GM18909 (cell line): ENCODE measurements at regions not wholly inside any gene's neighbourhood (a gene's known extent, or its start where the extent isn't known, plus 50 kb on each side); places are given as distances from the start of the nearest gene placed in this dataset.
A peak's percentile ranks its signal among the peaks of the same experiment; 100 is the strongest.
"Not testable (repeated sequence)": the region's sequence is repeated elsewhere in the genome, so short reads cannot be mapped to it uniquely, and the experiment has no call there.

Experiments used
- ATAC-seq: cut with Tn5 transposase; IDR thresholded peaks from one replicate; pipeline ENCODE4 v1.9.1; 2021; ENCODE audit warnings: mild to moderate bottlenecking; ENCODE audit not compliant: unreplicated experiment, poor library complexity

- ATAC-seq = no peak
These were observed 320.0 kb downstream of the LRATD1 start for GRCh38 chr2:14952400-14952963.

GRCh38 chr2:14960686-14961324 is 328.3 kb downstream of the LRATD1 start:
- ATAC-seq = no peak

- no peak for ATAC-seq
These were observed 335.2 kb downstream of the LRATD1 start for GRCh38 chr2:14967729-14968128.

GRCh38 chr2:14975381-14975780 is 342.9 kb downstream of the LRATD1 start:
- no peak for ATAC-seq

- no peak for ATAC-seq
These were observed 344.5 kb downstream of the LRATD1 start for GRCh38 chr2:14977021-14977420.

GRCh38 chr2:14978845-14979244 is 346.3 kb downstream of the LRATD1 start:
- no peak for ATAC-seq

GRCh38 chr2:14982790-14983189 is 350.3 kb downstream of the LRATD1 start:
- ATAC-seq = no peak

- ATAC-seq = no peak
These were observed 356.1 kb downstream of the LRATD1 start for GRCh38 chr2:14988600-14988999.

GRCh38 chr2:14991723-14992122 is 359.2 kb downstream of the LRATD1 start:
- ATAC-seq = no peak

- no peak for ATAC-seq
These were observed 362.2 kb downstream of the LRATD1 start for GRCh38 chr2:14994721-14995120.

- ATAC-seq = no peak
These were observed 364.0 kb downstream of the LRATD1 start for GRCh38 chr2:14996351-14997014.

GRCh38 chr2:14998546-14998945 is 366.0 kb downstream of the LRATD1 start:
- ATAC-seq = no peak

- ATAC-seq = no peak
These were observed 366.7 kb downstream of the LRATD1 start for GRCh38 chr2:14999114-14999661.

- ATAC-seq = not testable (repeated sequence)
These were observed 370.0 kb downstream of the LRATD1 start for GRCh38 chr2:15002519-15002918.

GRCh38 chr2:15006667-15007066 is 374.1 kb downstream of the LRATD1 start:
- peak; percentile 79 for ATAC-seq

GRCh38 chr2:15009681-15010080 is 377.2 kb downstream of the LRATD1 start:
- no peak for ATAC-seq

GRCh38 chr2:15010346-15010745 is 377.8 kb downstream of the LRATD1 start:
- ATAC-seq = no peak

- ATAC-seq = no peak
These were observed 386.3 kb downstream of the LRATD1 start for GRCh38 chr2:15018814-15019213.

- ATAC-seq = no peak
These were observed 390.7 kb downstream of the LRATD1 start for GRCh38 chr2:15023221-15023620.

- no peak for ATAC-seq
These were observed 395.9 kb downstream of the LRATD1 start for GRCh38 chr2:15028406-15028805.

GRCh38 chr2:15031745-15032240 is 399.3 kb downstream of the LRATD1 start:
- peak; percentile 97 for ATAC-seq
